CD4-positive, alpha-beta T cell (primary cell): ENCODE measurements at regions not wholly inside any gene's neighbourhood (a gene's known extent, or its start where the extent isn't known, plus 50 kb on each side); places are given as distances from the start of the nearest gene placed in this dataset.

Experiments used
- ATAC-seq: fragments of 200-7000 bp; cut with Tn5 transposase; one replicate; pipeline ENCODE4 v1.10.0; 2022; ENCODE audit warnings: mild to moderate bottlenecking; ENCODE audit not compliant: poor library complexity
- CTCF ChIA-PET: fragments of 350-600 bp; sonication (Branson Sonifier 250); formaldehyde crosslinking; loops from one replicate; lab custom pipeline; 2021; ENCODE audit warnings: antibody characterized with exemption, inconsistent platforms; lab: Charles Lee
- POLR2A ChIA-PET: fragments of 350-600 bp; sonication (Branson Sonifier 250); formaldehyde crosslinking; loops from one replicate; lab custom pipeline; 2021; ENCODE audit warnings: antibody characterized with exemption, inconsistent platforms; lab: Charles Lee
- DNase-seq, 14 experiments: peaks; one replicate each; pipeline ENCODE4 v3.0.0-alpha.2; 2013 to 2020; ENCODE audit warnings: mixed read lengths in 2 of 14
- H3K27ac ChIP-seq, 2 donors: one replicate each; pipeline versions ENCODE4 v1.5.1 to v1.7.0; 2013; ENCODE audit warnings: low read length in 2 of 2, low read depth in 1 of 2, mild to moderate bottlenecking in 1 of 2
- H3K27me3 ChIP-seq, 2 experiments: 1 replicate in 1 of 2; 2 replicates in 1 of 2; pipeline versions ENCODE4 v1.6.1 to v1.7.0; 2013; ENCODE audit warnings: low read length in 2 of 2, control low read depth in 1 of 2, mild to moderate bottlenecking in 1 of 2, moderate library complexity in 1 of 2; ENCODE audit not compliant: insufficient read depth in 2 of 2, control insufficient read depth in 1 of 2
- H3K36me3 ChIP-seq: one replicate; pipeline ENCODE4 v1.6.1; 2013; ENCODE audit warnings: low read length, control low read depth; ENCODE audit not compliant: insufficient read depth
- H3K4me1 ChIP-seq: one replicate; pipeline ENCODE4 v1.6.1; 2013; ENCODE audit warnings: low read length, control low read depth; ENCODE audit not compliant: insufficient read depth
- H3K4me3 ChIP-seq: one replicate; pipeline ENCODE4 v1.5.1; 2013; ENCODE audit warnings: mild to moderate bottlenecking, low read length, moderate library complexity
- H3K9me3 ChIP-seq, 2 experiments: 1 replicate in 1 of 2; 2 replicates in 1 of 2; pipeline versions ENCODE4 v1.6.1 to v1.7.0; 2013; ENCODE audit warnings: low read length in 2 of 2, mild to moderate bottlenecking in 2 of 2, control low read depth in 1 of 2, moderate library complexity in 1 of 2; ENCODE audit not compliant: control insufficient read depth in 1 of 2, insufficient read depth in 1 of 2
- H3K27ac Mint-ChIP-seq: one replicate; pipeline ENCODE4 v1.8.0; 2020; ENCODE audit warnings: mixed read lengths
- H3K27me3 Mint-ChIP-seq: one replicate; pipeline ENCODE4 v1.8.0; 2021; ENCODE audit warnings: mixed read lengths
- H3K36me3 Mint-ChIP-seq: one replicate; pipeline ENCODE4 v1.8.0; 2021; ENCODE audit warnings: low read depth, mixed read lengths
- H3K4me1 Mint-ChIP-seq: one replicate; pipeline ENCODE4 v1.8.0; 2021; ENCODE audit warnings: low read depth, mixed read lengths
- H3K4me3 Mint-ChIP-seq: one replicate; pipeline ENCODE4 v1.8.0; 2020; ENCODE audit warnings: mild to moderate bottlenecking, mixed read lengths
- H3K9me3 Mint-ChIP-seq: one replicate; pipeline ENCODE4 v1.8.0; 2020; ENCODE audit warnings: mixed read lengths
- intact Hi-C, 2 experiments: fragments of 100-400 bp; cut with DNase I in 1 of 2; cut with micrococcal nuclease in 1 of 2; formaldehyde crosslinking; loops; one replicate each; pipeline versions ENCODE4 v1.15.1 to v1.9.0; 2023 to 2025; cut with DNase I, micrococcal nuclease
- TF ChIP-seq, protein P1 (sequence below): fragments of 200-600 bp; IDR thresholded peaks from one replicate; pipeline ENCODE4 v1.8.0; 2022; ENCODE audit warnings: antibody characterized with exemption, mild to moderate bottlenecking

DNA sequence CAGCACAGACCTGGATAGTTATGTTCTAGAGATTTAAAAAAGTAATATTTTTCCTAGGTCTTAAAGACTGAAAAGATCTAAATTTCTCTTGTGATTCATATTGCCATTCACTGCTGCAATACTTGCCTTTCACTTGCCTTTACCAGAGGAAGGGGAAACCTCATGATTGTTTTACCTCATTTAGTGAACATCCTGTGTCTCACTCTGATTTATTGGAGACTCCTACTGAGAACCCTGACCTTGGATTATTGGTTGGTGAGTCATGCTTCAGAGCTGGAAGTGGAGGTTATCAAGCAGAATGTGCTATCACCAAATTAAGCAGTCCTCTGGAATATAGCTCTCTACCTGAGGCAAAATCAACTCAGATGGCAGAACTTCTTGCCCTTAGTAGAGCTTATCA, 500.5 kb downstream of the TSN start:
- H3K9me3 Mint-ChIP-seq = no peaks in the 10 kb centered on the region
- H3K4me1 Mint-ChIP-seq = no peaks in the 10 kb centered on the region
- intact Hi-C loops = no loop called here
- Histone ChIP-seq H3K27ac (no peak overlapping the region), H3K9me3 (no peaks in the 10 kb centered on the region), H3K4me1 (no peaks in the 10 kb centered on the region), H3K4me3 (no peak overlapping the region), H3K36me3 (no peaks in the 10 kb centered on the region), H3K27me3 (no peaks in the 10 kb centered on the region)
- DNase-seq (no peak), ATAC-seq (no peak)
- H3K36me3 Mint-ChIP-seq = no peaks in the 10 kb centered on the region
- CTCF ChIA-PET = no interaction called here
- H3K27ac Mint-ChIP-seq = no peak overlapping the region
- POLR2A ChIA-PET = no interaction called here
- no peak overlapping the region for H3K4me3 Mint-ChIP-seq
- peaks cover 7% of the 10 kb centered on the region for H3K27me3 Mint-ChIP-seq
- TF ChIP-seq, protein P1, sequence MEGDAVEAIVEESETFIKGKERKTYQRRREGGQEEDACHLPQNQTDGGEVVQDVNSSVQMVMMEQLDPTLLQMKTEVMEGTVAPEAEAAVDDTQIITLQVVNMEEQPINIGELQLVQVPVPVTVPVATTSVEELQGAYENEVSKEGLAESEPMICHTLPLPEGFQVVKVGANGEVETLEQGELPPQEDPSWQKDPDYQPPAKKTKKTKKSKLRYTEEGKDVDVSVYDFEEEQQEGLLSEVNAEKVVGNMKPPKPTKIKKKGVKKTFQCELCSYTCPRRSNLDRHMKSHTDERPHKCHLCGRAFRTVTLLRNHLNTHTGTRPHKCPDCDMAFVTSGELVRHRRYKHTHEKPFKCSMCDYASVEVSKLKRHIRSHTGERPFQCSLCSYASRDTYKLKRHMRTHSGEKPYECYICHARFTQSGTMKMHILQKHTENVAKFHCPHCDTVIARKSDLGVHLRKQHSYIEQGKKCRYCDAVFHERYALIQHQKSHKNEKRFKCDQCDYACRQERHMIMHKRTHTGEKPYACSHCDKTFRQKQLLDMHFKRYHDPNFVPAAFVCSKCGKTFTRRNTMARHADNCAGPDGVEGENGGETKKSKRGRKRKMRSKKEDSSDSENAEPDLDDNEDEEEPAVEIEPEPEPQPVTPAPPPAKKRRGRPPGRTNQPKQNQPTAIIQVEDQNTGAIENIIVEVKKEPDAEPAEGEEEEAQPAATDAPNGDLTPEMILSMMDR = no peak

DNA sequence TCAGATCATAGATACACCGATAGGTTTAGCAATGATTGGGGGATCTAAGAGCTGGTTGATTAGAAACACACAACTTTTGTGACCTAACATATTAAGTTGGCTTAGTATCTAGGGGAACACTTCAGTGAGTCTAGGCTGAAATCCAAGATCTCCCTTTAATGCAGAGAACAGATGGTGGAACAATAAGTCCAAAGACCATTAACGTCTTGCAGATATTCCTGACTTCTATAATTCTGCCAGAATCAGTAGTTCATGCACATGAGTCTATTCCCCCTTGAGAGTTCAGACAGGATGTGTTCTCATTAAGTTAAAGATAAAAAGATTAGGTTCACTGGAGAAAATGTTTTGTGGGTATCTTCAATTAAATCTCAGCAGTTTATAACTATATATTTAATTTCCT, 506.5 kb downstream of the TSN start:
- ATAC-seq (no peak), DNase-seq (no peak)
- POLR2A ChIA-PET = no interaction called here
- H3K27ac ChIP-seq = no peak overlapping the region
- no peaks in the 10 kb centered on the region for H3K9me3 ChIP-seq
- H3K4me1 ChIP-seq = no peaks in the 10 kb centered on the region
- intact Hi-C loops = no loop called here
- Mint-ChIP-seq H3K27ac (no peak overlapping the region), H3K4me3 (no peak overlapping the region), H3K4me1 (no peaks in the 10 kb centered on the region), H3K27me3 (peaks cover 7% of the 10 kb centered on the region), H3K36me3 (no peaks in the 10 kb centered on the region), H3K9me3 (no peaks in the 10 kb centered on the region)
- H3K4me3 ChIP-seq = no peak overlapping the region
- TF ChIP-seq, protein P1 = no peak
- no peaks in the 10 kb centered on the region for H3K36me3 ChIP-seq
- CTCF ChIA-PET = no interaction called here
- no peaks in the 10 kb centered on the region for H3K27me3 ChIP-seq

- Histone ChIP-seq H3K4me3 (no peak overlapping the region), H3K4me1 (no peaks in the 10 kb centered on the region), H3K36me3 (no peaks in the 10 kb centered on the region), H3K9me3 (no peaks in the 10 kb centered on the region), H3K27ac (no peak overlapping the region), H3K27me3 (no peaks in the 10 kb centered on the region)
- POLR2A ChIA-PET = no interaction called here
- Mint-ChIP-seq H3K9me3 (no peaks in the 10 kb centered on the region), H3K27me3 (peaks cover 4% of the 10 kb centered on the region), H3K4me1 (no peaks in the 10 kb centered on the region), H3K27ac (no peak overlapping the region), H3K36me3 (no peaks in the 10 kb centered on the region), H3K4me3 (no peak overlapping the region)
- CTCF ChIA-PET = no interaction called here
- DNase-seq (no peak), ATAC-seq (no peak)
- TF ChIP-seq, protein P1 = no peak
- intact Hi-C loops = no loop called here
Measured at GRCh38 chr2:122263746-122264145, 508.3 kb downstream of the TSN start.
